Cardiac muscle cell (in vitro differentiated cells and primary cell): ENCODE measurements at regions not wholly inside any gene's neighbourhood (a gene's known extent, or its start where the extent isn't known, plus 50 kb on each side); places are given as distances from the start of the nearest gene placed in this dataset.

Experiments
- DNase-seq, 2 donors: peaks; one replicate each; pipeline versions ENCODE4 v3.0.0 to v3.0.0-alpha.2; 2010 to 2017; ENCODE audit warnings: low read depth in 1 of 2, low spot score in 1 of 2
- H3K27ac ChIP-seq: fragments of 200-600 bp; sonication (generic); 2 replicates; pipeline ENCODE4 v1.5.1; 2016
- H3K27me3 ChIP-seq: fragments of 200-600 bp; sonication (generic); 2 replicates; pipeline ENCODE4 v1.6.0; 2016; ENCODE audit warnings: control low read depth
- H3K36me3 ChIP-seq: fragments of 200-600 bp; sonication (generic); 2 replicates; pipeline ENCODE4 v1.5.1; 2016; ENCODE audit warnings: control low read depth
- H3K4me1 ChIP-seq: fragments of 200-600 bp; sonication (generic); 2 replicates; pipeline ENCODE4 v1.8.1; 2017; ENCODE audit warnings: low read depth, mild to moderate bottlenecking, mixed run types
- H3K4me3 ChIP-seq: fragments of 200-600 bp; sonication (generic); 2 replicates; pipeline ENCODE4 v1.5.1; 2016; ENCODE audit warnings: mild to moderate bottlenecking
- H3K9me3 ChIP-seq: fragments of 200-600 bp; sonication (generic); 2 replicates; pipeline ENCODE4 v1.5.1; 2017; ENCODE audit warnings: low read depth, mild to moderate bottlenecking, control low read depth
- CTCF ChIP-seq: IDR thresholded peaks from 2 replicates; pipeline ENCODE4 v1.5.1; 2012; ENCODE audit warnings: low read depth, mild to moderate bottlenecking, low read length

GRCh38 chr5:118555727-118556126, 432.6 kb downstream of the DTWD2 start:
- Histone ChIP-seq H3K36me3 (no peaks in the 10 kb centered on the region), H3K9me3 (no peaks in the 10 kb centered on the region), H3K4me3 (no peak overlapping the region), H3K27me3 (no peaks in the 10 kb centered on the region), H3K4me1 (no peaks in the 10 kb centered on the region), H3K27ac (no peak overlapping the region)
- no peak for TF ChIP-seq CTCF
- DNase-seq, result no peak

GRCh38 chr5:118554981-118555380, 433.4 kb downstream of the DTWD2 start:
- Histone ChIP-seq H3K27ac (no peak overlapping the region), H3K4me1 (no peaks in the 10 kb centered on the region), H3K9me3 (no peaks in the 10 kb centered on the region), H3K4me3 (no peak overlapping the region), H3K36me3 (no peaks in the 10 kb centered on the region), H3K27me3 (no peaks in the 10 kb centered on the region)
- no peak for TF ChIP-seq CTCF
- DNase-seq, result no peak

GRCh38 chr5:118554241-118554640, 434.1 kb downstream of the DTWD2 start:
- no peak overlapping the region for H3K4me3 ChIP-seq
- no peaks in the 10 kb centered on the region for H3K27me3 ChIP-seq
- no peak for DNase-seq
- no peak for TF ChIP-seq CTCF
- no peaks in the 10 kb centered on the region for H3K36me3 ChIP-seq
- no peaks in the 10 kb centered on the region for H3K4me1 ChIP-seq
- no peaks in the 10 kb centered on the region for H3K9me3 ChIP-seq
- no peak overlapping the region for H3K27ac ChIP-seq

- H3K4me3 ChIP-seq, result no peak overlapping the region
- no peaks in the 10 kb centered on the region for H3K27me3 ChIP-seq
- TF ChIP-seq CTCF, result no peak
- H3K4me1 ChIP-seq, result no peaks in the 10 kb centered on the region
- no peak overlapping the region for H3K27ac ChIP-seq
- DNase-seq, result peak in 1 of 2 donors; percentile 92
- no peaks in the 10 kb centered on the region for H3K9me3 ChIP-seq
- H3K36me3 ChIP-seq, result no peaks in the 10 kb centered on the region
These were observed 434.7 kb downstream of the DTWD2 start for GRCh38 chr5:118553662-118554061.

- Histone ChIP-seq H3K27ac (no peak overlapping the region), H3K9me3 (no peaks in the 10 kb centered on the region), H3K4me3 (no peak overlapping the region), H3K36me3 (no peaks in the 10 kb centered on the region), H3K4me1 (no peaks in the 10 kb centered on the region), H3K27me3 (no peaks in the 10 kb centered on the region)
- DNase-seq, result no peak
- no peak for TF ChIP-seq CTCF
These were observed 435.5 kb downstream of the DTWD2 start for GRCh38 chr5:118552731-118553360.
